GM19238 (cell line): ENCODE measurements at regions not wholly inside any gene's neighbourhood (a gene's known extent, or its start where the extent isn't known, plus 50 kb on each side); places are given as distances from the start of the nearest gene placed in this dataset.
"Not testable (repeated sequence)": the region's sequence is repeated elsewhere in the genome, so short reads cannot be mapped to it uniquely, and the experiment has no call there.

Experiments used
- DNase-seq: peaks from one replicate; pipeline ENCODE4 v3.0.0; 2011; ENCODE audit warnings: low spot score; ENCODE audit not compliant: insufficient read length

- DNase-seq = not testable (repeated sequence)
Observed at GRCh38 chr1:147348592-147348991, 106.1 kb downstream of the CHD1L start.

GRCh38 chr1:147349533-147349932 lies 107.0 kb downstream of the CHD1L start:
- no peak for DNase-seq

GRCh38 chr1:147351140-147351835 lies 108.8 kb downstream of the CHD1L start:
- DNase-seq = no peak

GRCh38 chr1:147377263-147378246 lies 135.1 kb downstream of the CHD1L start:
- DNase-seq = no peak

- no peak for DNase-seq
Observed at GRCh38 chr1:147379889-147380288, 137.4 kb downstream of the CHD1L start.

- DNase-seq = no peak
Observed at GRCh38 chr1:147384804-147385203, 142.3 kb downstream of the CHD1L start.

GRCh38 chr1:147388969-147389368 lies 146.5 kb downstream of the CHD1L start:
- no peak for DNase-seq

GRCh38 chr1:147389532-147390184 lies 147.2 kb downstream of the CHD1L start:
- peak; percentile 3 for DNase-seq

GRCh38 chr1:147390185-147390542 lies 147.7 kb downstream of the CHD1L start:
- no peak for DNase-seq

- no peak for DNase-seq
Observed at GRCh38 chr1:147391114-147391513, 148.6 kb downstream of the CHD1L start.

- DNase-seq = not testable (repeated sequence)
Observed at GRCh38 chr1:147402326-147403045, 138.8 kb upstream of the BCL9 start.

- not testable (repeated sequence) for DNase-seq
Observed at GRCh38 chr1:147404344-147404743, 137.0 kb upstream of the BCL9 start.

GRCh38 chr1:147409886-147410285 lies 131.4 kb upstream of the BCL9 start:
- no peak for DNase-seq

- DNase-seq = no peak
Observed at GRCh38 chr1:147413110-147413605, 128.1 kb upstream of the BCL9 start.

GRCh38 chr1:147414505-147415163 lies 126.7 kb upstream of the BCL9 start:
- DNase-seq = no peak

- no peak for DNase-seq
Observed at GRCh38 chr1:147417024-147417423, 124.3 kb upstream of the BCL9 start.

GRCh38 chr1:147423100-147423827 lies 118.0 kb upstream of the BCL9 start:
- DNase-seq = not testable (repeated sequence)

- DNase-seq = no peak
Observed at GRCh38 chr1:147434921-147435320, 106.4 kb upstream of the BCL9 start.

- no peak for DNase-seq
Observed at GRCh38 chr1:147444381-147444780, 96.9 kb upstream of the BCL9 start.

- no peak for DNase-seq
Observed at GRCh38 chr1:147451628-147452027, 89.7 kb upstream of the BCL9 start.
